ENCODE measurements at regions not wholly inside any gene's neighbourhood (a gene's known extent, or its start where the extent isn't known, plus 50 kb on each side); places are given as distances from the start of the nearest gene placed in this dataset.
A peak's percentile ranks its signal among the peaks of the same experiment; 100 is the strongest.

DNA sequence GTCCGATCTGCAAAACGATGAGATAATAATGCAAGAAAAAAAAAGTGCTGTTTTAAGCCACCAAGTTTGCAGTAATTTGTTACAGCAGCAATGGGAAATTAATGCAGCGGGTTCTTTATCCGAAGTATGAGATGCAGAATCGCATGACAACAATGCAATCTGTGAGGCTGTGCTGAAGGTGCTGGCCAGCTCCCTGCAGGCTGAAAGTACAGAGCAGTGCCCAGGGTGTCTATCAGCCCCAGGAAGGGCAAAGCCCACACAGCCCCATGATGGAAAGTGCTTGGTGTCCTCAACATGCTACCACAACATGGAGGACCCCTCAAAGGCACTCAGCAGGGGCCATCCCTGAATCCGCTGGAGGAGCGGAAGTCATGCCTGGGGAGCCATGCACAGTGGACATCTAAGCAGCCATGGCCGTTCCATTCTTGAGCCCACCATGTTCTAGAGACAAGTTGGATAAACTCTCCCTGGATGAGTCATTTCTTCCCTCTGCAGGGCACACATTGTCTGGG lies 199.5 kb upstream of the PFKP start:
- peak; percentile 37 for DNase-seq (ENCODE audit: insufficient read length, low spot score, missing footprints)
- Histone ChIP-seq H3K4me1 (ENCODE audit: insufficient read depth, low read length) (no peaks in the 10 kb centered on the region), H3K4me3 (ENCODE audit: insufficient read depth, low read length) (no peak overlapping the region), H3K9me3 (ENCODE audit: low read depth, low read length) (no peaks in the 10 kb centered on the region), H3K27ac (ENCODE audit: low read depth, low read length) (no peak overlapping the region), H3K4me2 (ENCODE audit: insufficient read depth, low read length) (no peak overlapping the region), H4K20me1 (ENCODE audit: insufficient read depth, low read length) (no peaks in the 10 kb centered on the region), H3K79me2 (ENCODE audit: insufficient read depth, low read length) (no peaks in the 10 kb centered on the region), H3K36me3 (ENCODE audit: insufficient read depth, low read length) (no peaks in the 10 kb centered on the region), H3K27me3 (ENCODE audit: insufficient read depth, low read length) (no peaks in the 10 kb centered on the region), H2AFZ (ENCODE audit: low read length) (no peak overlapping the region)
- TF ChIP-seq, protein P1, sequence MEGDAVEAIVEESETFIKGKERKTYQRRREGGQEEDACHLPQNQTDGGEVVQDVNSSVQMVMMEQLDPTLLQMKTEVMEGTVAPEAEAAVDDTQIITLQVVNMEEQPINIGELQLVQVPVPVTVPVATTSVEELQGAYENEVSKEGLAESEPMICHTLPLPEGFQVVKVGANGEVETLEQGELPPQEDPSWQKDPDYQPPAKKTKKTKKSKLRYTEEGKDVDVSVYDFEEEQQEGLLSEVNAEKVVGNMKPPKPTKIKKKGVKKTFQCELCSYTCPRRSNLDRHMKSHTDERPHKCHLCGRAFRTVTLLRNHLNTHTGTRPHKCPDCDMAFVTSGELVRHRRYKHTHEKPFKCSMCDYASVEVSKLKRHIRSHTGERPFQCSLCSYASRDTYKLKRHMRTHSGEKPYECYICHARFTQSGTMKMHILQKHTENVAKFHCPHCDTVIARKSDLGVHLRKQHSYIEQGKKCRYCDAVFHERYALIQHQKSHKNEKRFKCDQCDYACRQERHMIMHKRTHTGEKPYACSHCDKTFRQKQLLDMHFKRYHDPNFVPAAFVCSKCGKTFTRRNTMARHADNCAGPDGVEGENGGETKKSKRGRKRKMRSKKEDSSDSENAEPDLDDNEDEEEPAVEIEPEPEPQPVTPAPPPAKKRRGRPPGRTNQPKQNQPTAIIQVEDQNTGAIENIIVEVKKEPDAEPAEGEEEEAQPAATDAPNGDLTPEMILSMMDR (IDR thresholded peaks at IDR 0.05; ENCODE audit: extremely low read depth, low read depth, low read length): no peak

DNA sequence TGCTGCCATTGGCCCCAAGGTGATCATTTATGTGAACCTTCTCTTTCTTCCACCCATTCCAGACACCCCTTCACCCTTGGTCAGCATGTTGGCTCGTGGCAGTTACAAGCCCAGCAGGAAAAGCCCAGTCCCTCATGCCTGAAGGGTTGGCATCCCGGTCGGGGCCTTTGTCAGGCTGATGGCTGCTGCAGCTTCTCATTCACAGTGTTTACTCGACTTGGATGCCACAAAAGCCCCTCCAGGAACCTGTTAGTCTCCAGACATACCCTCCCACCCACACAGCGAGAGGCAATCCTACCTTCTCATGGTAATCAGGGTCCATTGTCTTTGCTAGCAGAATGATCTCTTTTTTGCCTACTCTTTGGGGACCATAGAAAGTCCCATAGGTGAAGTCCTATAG lies 200.8 kb upstream of the PFKP start:
- Histone ChIP-seq H2AFZ (ENCODE audit: low read length) (no peak overlapping the region), H3K9me3 (ENCODE audit: low read depth, low read length) (no peaks in the 10 kb centered on the region), H3K4me3 (ENCODE audit: insufficient read depth, low read length) (no peak overlapping the region), H3K4me1 (ENCODE audit: insufficient read depth, low read length) (no peaks in the 10 kb centered on the region), H3K27me3 (ENCODE audit: insufficient read depth, low read length) (no peaks in the 10 kb centered on the region), H3K4me2 (ENCODE audit: insufficient read depth, low read length) (no peak overlapping the region), H3K79me2 (ENCODE audit: insufficient read depth, low read length) (no peaks in the 10 kb centered on the region), H4K20me1 (ENCODE audit: insufficient read depth, low read length) (no peaks in the 10 kb centered on the region), H3K27ac (ENCODE audit: low read depth, low read length) (no peak overlapping the region), H3K36me3 (ENCODE audit: insufficient read depth, low read length) (no peaks in the 10 kb centered on the region)
- TF ChIP-seq, protein P1 (IDR thresholded peaks at IDR 0.05; ENCODE audit: extremely low read depth, low read depth, low read length): no peak
- peak; percentile 35 for DNase-seq (ENCODE audit: insufficient read length, low spot score, missing footprints)

DNA sequence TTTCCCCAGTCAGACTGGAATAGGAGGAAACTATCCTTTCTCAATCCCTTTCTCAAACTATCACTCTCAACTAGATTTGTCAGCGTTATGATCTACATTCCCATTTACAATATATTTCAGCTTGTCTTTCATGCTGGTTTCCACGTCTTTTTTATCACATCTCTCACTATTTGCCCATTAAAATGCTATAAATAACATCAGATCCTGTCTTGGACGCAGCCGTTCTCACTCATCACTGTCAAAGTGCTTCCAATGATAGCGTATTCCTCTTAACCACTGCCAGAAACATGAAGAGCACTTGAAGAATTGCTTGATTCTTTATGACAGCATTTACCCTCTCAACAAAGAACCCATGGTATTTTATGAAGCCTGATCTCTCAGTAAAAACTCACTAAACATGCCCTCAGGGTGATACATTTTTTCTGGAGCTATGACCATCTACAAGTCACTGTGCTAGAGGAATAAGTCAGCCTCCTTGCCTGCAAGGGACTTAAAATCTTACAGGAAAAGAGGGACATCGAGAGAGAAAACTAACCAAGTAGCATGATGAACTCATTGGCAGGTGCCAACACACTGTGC lies 205.6 kb upstream of the PFKP start:
- Histone ChIP-seq H3K4me2 (ENCODE audit: insufficient read depth, low read length) (no peak overlapping the region), H4K20me1 (ENCODE audit: insufficient read depth, low read length) (no peaks in the 10 kb centered on the region), H3K4me3 (ENCODE audit: insufficient read depth, low read length) (no peak overlapping the region), H3K36me3 (ENCODE audit: insufficient read depth, low read length) (no peaks in the 10 kb centered on the region), H2AFZ (ENCODE audit: low read length) (no peak overlapping the region), H3K79me2 (ENCODE audit: insufficient read depth, low read length) (no peaks in the 10 kb centered on the region), H3K27me3 (ENCODE audit: insufficient read depth, low read length) (no peaks in the 10 kb centered on the region), H3K9me3 (ENCODE audit: low read depth, low read length) (no peaks in the 10 kb centered on the region), H3K27ac (ENCODE audit: low read depth, low read length) (no peak overlapping the region), H3K4me1 (ENCODE audit: insufficient read depth, low read length) (no peaks in the 10 kb centered on the region)
- DNase-seq (ENCODE audit: insufficient read length, low spot score, missing footprints): no peak
- TF ChIP-seq, protein P1 (IDR thresholded peaks at IDR 0.05; ENCODE audit: extremely low read depth, low read depth, low read length): no peak

DNA sequence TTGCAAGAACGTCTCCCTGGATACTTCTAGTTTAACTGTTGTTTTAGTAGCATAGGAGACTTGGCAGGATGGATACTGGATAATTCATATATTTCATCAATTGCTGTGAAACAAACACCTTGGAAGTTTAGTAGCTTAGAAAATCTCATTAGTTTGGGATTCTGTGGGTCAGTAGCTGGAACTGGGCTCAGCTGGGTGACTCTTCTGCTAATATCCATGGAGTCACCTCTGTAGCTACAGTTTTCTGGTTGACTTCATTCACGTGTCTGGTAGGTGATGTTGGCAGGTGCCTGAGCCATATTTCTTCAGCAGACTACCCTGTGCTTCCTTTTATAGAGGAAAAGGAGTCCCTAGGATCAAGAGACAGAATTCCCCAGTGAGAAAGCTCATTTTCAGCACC lies 208.9 kb upstream of the PFKP start:
- TF ChIP-seq, protein P1 (IDR thresholded peaks at IDR 0.05; ENCODE audit: extremely low read depth, low read depth, low read length): no peak
- Histone ChIP-seq H4K20me1 (ENCODE audit: insufficient read depth, low read length) (no peaks in the 10 kb centered on the region), H3K27ac (ENCODE audit: low read depth, low read length) (no peak overlapping the region), H3K4me2 (ENCODE audit: insufficient read depth, low read length) (no peak overlapping the region), H3K4me1 (ENCODE audit: insufficient read depth, low read length) (no peaks in the 10 kb centered on the region), H2AFZ (ENCODE audit: low read length) (no peak overlapping the region), H3K4me3 (ENCODE audit: insufficient read depth, low read length) (no peak overlapping the region), H3K27me3 (ENCODE audit: insufficient read depth, low read length) (no peaks in the 10 kb centered on the region), H3K36me3 (ENCODE audit: insufficient read depth, low read length) (no peaks in the 10 kb centered on the region), H3K9me3 (ENCODE audit: low read depth, low read length) (no peaks in the 10 kb centered on the region), H3K79me2 (ENCODE audit: insufficient read depth, low read length) (no peaks in the 10 kb centered on the region)
- no peak for DNase-seq (ENCODE audit: insufficient read length, low spot score, missing footprints)

Measured in osteoblast (primary cell).